HG03457 (cell line): ENCODE measurements at regions not wholly inside any gene's neighbourhood (a gene's known extent, or its start where the extent isn't known, plus 50 kb on each side); places are given as distances from the start of the nearest gene placed in this dataset.
"Not testable (repeated sequence)": the region's sequence is repeated elsewhere in the genome, so short reads cannot be mapped to it uniquely, and the experiment has no call there.

Source experiments
- ATAC-seq: cut with Tn5 transposase; IDR thresholded peaks from one replicate; pipeline ENCODE4 v1.9.1; 2021; ENCODE audit warnings: moderate number of reproducible peaks; ENCODE audit not compliant: unreplicated experiment

DNA sequence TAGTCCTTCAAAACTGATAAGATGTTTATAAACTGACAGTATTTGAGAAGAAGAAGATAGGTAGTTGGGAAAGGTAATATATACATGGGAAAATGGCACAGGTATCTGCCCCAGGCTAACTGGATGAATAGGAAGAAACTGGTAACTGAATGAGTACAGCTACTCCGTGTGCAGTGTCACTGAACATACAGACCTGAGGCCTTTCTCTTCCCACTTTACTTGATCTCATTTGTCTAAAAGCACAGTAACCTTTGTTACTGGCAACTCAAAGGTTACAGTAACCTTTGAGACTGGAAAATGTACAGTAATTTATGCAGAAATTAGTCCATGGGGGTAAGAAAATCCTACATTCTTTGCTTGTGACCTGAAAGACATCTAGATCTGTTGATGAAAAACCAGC, 735.0 kb upstream of the RIOK2 start:
- no peak for ATAC-seq

DNA sequence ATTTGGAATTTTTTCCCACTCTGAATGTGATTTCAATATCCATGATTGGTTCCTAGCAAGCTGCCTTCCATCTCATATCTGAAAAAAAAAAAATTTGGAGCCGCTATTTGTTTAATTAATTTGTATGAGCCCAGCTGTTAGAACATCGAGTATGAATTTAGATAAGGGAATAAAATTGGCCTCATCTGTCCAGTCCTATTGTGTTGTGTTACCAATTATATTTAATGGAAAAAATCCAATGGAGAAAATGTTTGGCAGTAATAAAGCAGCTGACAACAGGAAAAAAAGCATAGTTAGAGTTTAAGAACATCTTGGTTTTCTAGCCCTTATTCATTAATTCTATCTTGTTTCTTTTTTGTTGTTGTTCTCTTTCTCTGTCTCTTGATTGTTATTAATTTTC, 735.6 kb upstream of the RIOK2 start:
- ATAC-seq: no peak

DNA sequence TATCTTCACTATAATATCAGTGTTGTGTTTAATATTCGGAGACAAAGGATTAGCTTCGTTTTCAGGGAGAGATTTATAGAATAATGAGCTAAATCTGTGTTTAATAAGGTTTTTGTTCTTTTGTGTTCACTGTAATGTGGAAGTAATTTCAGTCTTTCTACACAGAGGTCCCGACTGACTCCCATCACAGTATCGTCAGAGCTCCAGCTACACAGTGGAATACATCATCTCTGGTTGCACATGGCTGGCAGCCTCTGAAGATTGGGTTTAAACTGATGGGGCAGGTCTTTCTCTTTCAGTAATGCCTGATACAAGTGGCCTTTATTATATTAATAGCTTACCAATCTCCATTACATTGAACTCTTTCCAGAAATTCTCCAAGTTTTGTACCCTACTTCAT, 736.7 kb upstream of the RIOK2 start:
- no peak for ATAC-seq

DNA sequence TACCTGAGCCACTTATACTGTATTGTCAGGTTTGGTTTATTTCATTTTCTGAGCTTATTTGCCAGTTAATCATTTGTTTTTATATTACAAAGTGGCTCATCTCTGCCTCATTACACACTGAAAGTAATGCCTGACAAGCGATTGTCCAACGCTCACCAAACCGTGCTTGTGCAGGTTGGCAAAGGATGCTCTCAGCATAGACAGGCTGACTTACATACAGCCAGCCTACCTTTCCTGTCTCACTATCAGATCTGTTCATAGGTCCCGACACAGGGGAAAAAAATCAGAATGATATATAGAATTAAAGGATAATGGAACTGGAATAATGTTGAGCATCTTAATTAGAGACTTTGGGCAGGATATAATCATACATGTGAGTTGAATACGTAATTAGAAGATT, 739.7 kb upstream of the RIOK2 start:
- no peak for ATAC-seq

DNA sequence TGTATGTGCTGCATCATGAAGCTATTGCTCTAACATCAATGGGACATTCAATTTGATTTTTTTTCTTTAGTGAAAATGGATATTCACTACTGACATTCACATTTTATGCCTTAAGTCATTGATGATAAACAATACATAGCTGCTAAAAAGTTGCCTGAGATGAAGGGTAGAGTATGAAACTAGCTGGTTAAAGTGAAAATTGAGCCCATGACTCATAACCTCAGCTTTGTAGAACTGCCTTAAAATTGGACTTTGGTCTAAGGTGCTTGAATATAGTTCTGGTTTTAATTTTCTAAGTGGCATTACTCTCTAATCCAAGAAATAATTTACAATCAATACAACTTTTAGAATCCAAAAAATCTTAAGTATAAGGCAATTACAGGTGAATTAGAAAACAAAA, 740.4 kb upstream of the RIOK2 start:
- ATAC-seq: no peak

DNA sequence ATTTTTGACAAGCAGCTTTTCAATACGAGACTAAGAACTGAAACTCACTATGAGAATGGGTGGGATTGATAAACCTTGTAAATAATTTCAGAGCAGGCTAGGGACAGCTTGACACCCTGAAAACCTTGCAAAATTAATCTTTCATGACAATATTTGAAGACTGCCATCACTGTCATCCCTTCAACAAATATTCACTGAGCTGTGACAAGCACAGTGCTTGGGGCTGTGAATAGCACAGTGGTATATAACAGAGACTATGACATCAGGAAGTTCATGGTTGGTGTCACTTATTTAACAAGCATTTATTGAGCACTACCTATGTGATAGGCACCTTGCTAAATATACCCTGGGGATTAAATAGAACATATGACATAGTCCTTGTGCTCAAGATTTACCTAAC, 741.0 kb upstream of the RIOK2 start:
- no peak for ATAC-seq

DNA sequence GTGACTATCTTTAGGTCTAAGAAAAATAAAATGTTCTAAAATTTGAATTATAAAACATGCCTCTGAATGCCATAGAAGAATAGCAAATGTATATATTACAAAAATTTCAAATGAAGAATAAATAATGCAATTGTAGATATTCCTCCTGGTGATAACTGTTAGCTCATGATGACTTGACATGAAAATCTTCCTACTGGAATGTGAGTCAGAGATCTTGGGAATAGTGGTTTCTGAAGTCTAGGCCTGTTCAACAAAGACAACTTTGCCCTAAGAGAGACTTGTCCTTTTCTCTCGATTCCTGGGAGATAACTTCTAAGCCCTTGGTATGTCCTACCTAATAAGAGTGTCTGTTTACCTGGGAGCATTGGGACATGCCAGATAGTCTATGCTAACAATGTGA, 746.3 kb upstream of the RIOK2 start:
- ATAC-seq: no peak

DNA sequence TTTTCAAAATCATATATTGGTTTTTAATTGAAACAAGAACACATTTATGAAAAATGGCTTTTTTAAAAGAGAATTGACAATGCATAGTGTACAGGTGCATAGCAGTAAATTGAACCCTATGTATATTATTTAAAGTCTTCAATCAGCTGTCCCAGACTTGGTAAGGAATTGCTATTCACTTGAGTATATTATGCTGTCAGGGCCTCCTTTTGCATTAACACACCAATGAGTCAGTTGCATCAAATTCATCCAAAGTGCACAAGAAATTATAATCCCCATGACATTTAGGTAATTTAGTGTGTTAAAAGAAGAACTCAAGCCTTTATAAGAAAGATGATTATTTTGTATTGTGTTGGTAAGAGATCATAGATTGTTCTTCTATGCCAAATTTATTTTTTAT, 748.8 kb upstream of the RIOK2 start:
- no peak for ATAC-seq

DNA sequence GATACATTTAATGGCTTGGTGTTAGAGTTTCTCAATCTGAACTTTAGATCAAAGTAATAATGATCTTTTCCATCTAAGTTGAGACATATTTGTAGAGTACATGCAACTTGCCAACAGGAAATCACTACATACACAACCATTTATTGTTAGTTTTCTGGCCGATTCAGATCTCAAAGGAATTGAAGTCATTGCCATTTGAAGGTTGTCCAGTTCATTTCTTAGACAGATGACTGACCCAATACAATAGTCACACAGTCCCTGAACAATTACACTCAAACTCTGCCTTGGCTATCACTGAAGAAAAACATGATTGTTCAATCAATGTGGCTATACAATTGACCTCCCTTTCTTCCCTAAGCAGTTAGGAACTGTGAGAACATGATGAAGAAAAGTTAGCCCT, 753.2 kb upstream of the RIOK2 start:
- no peak for ATAC-seq

DNA sequence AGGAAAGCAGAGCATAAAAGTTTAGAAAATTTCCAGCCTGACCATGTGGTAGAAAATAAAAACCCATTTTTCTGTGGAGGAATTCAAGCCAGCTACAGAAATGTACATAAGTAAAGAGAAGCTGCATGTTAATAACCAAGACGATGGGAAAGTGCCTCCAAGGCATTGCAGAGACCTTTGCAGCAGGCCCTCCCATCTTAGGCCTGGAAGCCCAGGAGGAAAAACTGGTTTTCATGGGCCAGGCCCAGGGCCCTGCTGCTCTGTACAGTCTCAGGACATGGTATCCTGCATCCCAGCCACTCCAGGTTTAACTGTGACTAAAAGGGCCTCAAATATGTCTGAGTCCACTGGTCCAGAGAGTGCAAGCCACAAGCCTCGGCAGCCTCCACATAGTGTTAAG, 754.8 kb upstream of the RIOK2 start:
- ATAC-seq: no peak

DNA sequence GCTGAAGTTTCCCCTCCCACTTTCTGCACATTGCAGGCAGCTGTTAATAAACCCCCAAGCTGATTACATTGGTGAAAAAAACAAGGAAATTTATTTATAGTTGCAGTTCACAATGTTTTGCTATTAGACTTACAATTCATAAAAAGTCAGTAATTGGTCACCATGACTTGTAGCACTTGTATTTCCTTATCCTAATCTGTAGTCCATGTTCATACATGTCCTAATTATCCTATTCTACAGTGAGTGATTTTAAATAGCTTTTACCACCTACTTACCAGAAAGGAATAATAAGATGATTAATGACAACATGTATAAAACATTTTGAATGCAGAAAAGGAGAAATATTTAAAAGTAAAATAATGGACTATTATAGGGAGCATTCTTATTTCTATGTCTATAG, 760.0 kb upstream of the RIOK2 start:
- ATAC-seq: no peak

DNA sequence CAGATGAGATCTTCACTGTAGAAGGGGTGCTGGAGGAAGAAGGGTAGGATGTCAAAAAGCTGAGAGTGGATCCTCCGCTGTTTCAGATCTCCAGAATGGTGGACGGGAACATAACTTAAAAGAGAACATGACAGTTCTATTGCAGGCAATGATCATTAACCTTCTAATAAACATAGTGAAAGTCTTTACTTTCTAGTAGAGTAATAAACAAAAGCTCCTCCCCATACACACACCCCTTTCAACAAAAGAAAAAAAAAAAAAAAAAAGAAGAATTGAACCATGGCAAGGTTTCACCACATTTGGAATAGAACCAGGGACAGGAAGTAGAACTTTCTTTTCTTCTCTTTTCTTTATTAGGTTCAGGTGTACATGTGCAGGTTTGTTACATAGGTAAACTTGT, 768.1 kb upstream of the RIOK2 start:
- no peak for ATAC-seq

DNA sequence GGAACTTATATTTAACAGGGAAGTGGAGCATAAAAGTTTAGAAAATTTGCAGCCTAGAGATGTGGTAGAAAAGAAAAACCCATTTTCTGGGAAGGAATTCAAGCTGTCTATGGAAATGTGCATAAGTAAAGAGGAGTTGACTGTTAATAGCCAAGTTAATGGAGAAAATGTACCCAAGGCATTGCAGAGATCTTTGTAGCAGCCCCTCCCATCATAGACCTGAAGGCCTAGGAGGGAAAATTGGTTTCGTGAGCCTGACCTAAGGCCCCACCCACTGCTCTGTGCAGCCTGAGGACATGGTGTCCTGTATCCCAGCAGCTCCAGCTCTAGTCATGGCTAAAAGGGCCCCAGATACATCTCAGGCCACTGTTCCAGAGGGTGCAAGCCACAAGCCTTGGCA, 772.4 kb upstream of the RIOK2 start:
- ATAC-seq: no peak

DNA sequence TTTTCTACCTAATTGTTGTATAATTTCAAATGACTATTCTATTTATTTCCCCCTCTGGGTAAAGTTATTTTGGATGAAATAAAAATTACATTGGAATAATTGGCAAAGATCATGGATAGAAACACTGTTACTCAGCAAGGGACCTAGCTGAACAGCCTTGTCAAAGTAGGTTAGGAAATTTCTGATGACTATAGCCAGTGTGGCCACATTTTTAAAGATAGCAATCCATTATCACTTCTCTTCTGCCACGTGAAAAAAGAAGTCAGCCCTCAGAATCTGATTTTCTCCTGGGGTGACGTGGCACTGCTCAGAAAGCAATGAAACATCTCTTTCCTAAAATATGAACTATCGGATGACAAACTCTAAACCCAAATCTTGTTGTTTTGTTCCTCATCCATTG, 784.2 kb upstream of the RIOK2 start:
- ATAC-seq: no peak

DNA sequence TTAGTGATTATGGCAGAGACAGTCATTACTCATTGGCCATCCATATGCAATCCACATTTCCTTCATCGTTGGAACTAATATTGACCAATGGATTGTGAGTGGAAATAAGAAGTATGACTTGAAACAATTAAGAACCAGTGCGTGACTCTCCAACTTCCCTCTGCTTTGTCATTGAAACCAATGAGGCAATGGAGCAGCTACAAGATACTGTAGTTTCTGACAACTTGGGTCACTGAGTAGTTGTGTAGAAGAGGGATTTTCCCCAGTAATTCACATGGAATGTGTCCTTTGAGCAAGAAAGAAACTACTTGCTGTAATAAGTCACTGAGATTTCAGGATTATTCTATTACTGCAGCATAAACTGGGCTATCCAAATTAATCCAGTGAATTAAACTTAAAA, 785.3 kb upstream of the RIOK2 start:
- ATAC-seq: no peak

DNA sequence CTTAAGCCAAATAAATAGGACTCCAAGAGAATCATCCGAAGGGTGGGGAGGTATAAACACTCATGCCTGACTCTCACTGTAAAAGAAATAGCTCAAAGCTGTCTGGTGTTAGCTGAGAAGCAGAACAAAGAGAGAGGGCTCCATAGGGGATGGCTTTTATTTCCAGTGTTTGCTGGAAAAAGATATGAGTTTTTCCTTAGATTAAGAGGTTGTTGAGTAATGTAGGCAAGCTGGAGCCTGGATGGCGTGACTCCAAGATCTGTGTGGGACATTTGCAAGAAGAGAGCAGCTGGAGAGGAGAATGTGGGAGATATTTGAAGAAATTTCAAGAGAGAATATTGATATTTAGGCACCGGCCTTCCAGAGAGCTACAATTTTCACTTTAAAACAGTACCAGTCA, 793.7 kb upstream of the RGMB start:
- no peak for ATAC-seq

DNA sequence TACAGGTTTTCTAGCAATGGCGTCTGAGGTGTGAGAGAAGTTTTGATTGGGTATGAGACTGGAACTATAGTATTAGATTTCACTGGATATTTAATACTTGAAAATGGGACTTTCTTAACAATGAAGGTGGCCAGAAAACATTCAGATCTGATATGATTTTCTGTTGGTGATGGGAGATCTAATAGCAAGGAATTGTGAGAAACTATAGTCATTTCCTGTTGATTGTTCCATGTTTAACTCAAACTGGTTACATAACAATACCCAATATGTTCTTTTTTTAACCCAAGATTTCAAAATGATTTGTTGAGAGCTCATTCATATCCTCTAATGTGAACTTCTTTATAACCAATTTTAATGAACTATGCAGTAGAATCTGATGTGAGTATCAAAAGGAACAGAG, 793.2 kb upstream of the RGMB start:
- ATAC-seq: no peak

DNA sequence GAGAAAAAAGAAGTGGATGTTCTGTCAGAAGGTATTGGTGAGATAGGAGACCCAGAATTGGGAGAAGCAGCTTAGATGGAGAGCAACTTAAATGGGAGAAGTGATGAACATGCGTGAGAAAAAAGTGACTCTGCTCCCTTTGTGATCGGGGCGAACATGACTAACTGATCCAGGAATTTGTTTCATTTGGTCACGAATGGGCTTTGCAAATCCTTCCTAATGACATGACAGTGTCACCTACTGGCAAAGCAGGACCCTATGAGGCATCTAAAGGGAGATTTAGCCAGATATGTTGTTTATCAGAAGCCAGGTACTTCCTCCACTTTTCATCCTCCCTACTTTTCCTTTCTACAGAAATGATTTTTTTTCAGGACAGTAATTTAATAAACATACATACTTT, 787.4 kb upstream of the RGMB start:
- no peak for ATAC-seq

DNA sequence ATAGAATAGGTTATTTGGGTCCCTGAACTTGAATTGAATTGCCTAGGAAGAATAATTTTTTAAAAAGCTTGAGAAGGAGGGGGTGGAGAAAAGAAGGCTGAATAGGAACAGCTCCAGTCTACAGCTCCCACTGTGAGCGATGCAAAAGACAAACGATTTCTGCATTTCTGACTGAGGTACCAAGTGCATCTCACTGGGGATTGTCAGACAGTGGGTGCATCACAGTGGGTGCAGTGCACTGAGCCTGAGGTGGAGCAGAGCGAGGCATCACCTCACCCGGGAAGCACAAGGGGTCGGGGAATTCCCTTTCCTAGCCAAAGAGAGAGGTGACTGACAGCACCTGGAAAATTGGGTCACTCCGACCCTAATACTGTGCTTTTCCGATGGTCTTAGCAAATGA, 782.2 kb upstream of the RGMB start:
- ATAC-seq: no peak

DNA sequence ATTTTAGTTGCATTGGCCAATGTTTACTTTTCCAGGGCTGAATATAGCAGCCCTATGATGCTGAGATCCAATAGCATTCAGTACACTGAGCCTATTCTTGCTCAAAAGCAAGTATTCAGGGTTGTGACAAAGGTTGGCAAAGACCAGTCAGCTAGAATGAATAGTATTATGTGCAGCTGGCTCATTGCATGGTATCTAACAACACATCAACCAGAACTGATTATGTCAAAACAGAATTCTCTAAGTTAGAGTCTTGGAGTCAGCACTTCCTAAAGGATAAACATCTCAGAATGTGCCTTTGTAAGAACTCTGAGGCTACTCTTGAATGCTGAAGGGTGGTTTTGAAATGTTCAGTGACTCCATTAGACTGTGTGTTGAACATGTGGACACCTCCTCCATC, 774.5 kb upstream of the RGMB start:
- no peak for ATAC-seq

DNA sequence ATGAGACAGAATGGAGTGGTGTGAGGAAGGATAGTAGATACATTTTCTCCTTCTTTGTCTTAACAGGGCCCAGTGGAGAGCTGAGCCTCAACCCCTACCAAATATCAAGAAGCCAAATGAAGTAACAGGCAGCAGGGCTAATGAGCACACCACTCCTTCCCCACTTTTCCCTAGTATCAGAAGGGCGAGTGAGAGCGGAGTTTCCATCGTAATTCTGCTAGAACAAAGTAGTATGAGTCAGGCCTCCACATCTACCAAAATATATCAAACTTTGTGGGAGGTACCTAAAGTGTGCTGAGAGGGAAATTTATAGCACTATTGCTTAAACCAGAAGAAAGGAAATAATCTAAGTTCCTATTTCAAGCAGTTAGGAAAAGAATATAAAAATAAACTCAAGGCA, 769.0 kb upstream of the RGMB start:
- ATAC-seq: no peak

DNA sequence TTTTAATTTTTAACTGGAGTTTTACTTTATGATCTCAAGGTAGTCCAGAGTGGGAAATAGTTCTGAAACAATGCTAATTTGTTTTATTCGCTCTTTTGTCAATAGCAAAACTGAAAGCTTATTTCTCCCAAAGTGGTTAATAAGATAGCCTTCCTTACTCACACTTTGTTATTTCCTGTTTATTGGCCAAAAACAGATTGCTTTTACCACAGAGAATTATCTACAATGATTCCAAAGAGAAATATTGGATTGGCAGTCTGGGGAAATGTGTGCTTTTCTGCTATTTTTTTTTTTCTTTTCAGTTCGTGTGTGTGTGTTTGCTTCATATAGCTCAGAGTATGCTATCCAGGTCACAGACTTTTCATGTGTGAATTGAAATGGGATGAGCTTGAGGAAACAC, 756.7 kb upstream of the RGMB start:
- ATAC-seq: no peak

DNA sequence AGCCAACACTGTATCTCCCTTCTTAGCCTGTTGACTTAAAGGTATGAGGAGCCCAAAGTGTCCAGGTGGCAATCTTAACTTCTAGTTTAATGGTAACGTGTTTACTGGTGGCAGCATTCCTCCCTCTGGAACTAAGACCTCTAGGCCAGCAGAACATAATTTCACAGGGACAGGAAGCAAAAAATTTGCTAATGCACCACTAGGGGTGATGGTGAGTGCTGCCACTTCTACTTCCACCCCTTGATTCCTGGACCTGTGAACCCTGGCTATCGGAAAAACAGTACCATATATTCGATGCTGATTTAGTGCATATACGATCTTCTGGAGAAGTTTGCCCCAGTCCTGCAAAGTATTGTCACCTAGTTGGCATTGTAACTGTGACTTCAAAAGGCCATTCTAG, 743.2 kb upstream of the RGMB start:
- not testable (repeated sequence) for ATAC-seq

DNA sequence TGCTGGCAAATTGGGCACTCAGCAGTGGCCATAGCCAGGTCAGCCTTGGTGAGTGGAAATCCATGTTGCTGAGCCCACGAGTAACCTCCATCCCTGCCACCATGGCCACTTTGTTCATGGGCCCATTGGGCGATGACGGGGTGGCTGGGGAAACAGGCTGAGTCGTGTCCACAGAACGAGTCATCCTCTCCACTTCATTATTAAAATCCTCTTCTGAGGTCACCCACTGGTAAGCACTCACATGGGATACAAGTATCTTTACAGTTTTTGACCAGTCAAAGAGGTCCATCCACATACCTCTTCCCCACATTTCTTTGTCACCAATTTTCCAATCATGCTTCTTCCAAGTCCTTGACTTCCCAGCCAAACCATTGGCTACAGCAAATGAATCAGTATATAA, 742.4 kb upstream of the RGMB start:
- ATAC-seq: not testable (repeated sequence)
